SK-N-SH (cell line): ENCODE measurements at regions not wholly inside any gene's neighbourhood (a gene's known extent, or its start where the extent isn't known, plus 50 kb on each side); places are given as distances from the start of the nearest gene placed in this dataset.

Experiments
- CTCF ChIP-seq: fragments of 200-600 bp; sonication (generic); IDR thresholded peaks from 2 replicates; pipeline ENCODE4 v1.6.1; 2017; ENCODE audit warnings: antibody characterized with exemption, mild to moderate bottlenecking, moderate library complexity
- EZH2phosphoT487 ChIP-seq: fragments of 200-600 bp; sonication (generic); IDR thresholded peaks from 2 replicates; pipeline ENCODE4 v1.6.1; 2017; ENCODE audit warnings: low read depth, mixed run types, mild to moderate bottlenecking, antibody characterized with exemption, moderate library complexity, borderline replicate concordance
- FOXM1 ChIP-seq: IDR thresholded peaks from 2 replicates; pipeline ENCODE4 v1.4.0; 2012; ENCODE audit warnings: low read depth, mild to moderate bottlenecking
- GABPA ChIP-seq: IDR thresholded peaks from 2 replicates; pipeline ENCODE4 v1.4.0; 2012; ENCODE audit warnings: low read depth, mild to moderate bottlenecking
- MAX ChIP-seq: IDR thresholded peaks from 2 replicates; pipeline ENCODE4 v1.4.0; 2012; ENCODE audit warnings: low read depth
- POLR2AphosphoS5 ChIP-seq: IDR thresholded peaks from 2 replicates; pipeline ENCODE4 v1.6.1; 2012; ENCODE audit warnings: low read depth, low read length
- RCOR1 ChIP-seq: fragments of 150-350 bp; IDR thresholded peaks from 2 replicates; pipeline ENCODE4 v1.6.1; 2017; ENCODE audit warnings: antibody characterized with exemption, low read length
- SMC3 ChIP-seq: IDR thresholded peaks from 2 replicates; pipeline ENCODE4 v1.6.1; 2012; ENCODE audit warnings: low read depth, low read length, improper control_type of control experiment
- TAF1 ChIP-seq: IDR thresholded peaks from 2 replicates; pipeline ENCODE4 v1.6.1; 2012; ENCODE audit warnings: low read depth, mild to moderate bottlenecking, low read length, moderate library complexity, borderline replicate concordance
- TCF12 ChIP-seq: IDR thresholded peaks from 2 replicates; pipeline ENCODE4 v1.4.0; 2012
- YY1 ChIP-seq: IDR thresholded peaks from 2 replicates; pipeline ENCODE4 v1.4.0; 2012; ENCODE audit warnings: low read depth, mild to moderate bottlenecking

GRCh38 chr11:23836981-23837380, 659.9 kb upstream of the LUZP2 start:
- no peak for TF ChIP-seq SMC3
- no peak for TF ChIP-seq CTCF
- no peak for TF ChIP-seq TAF1
- no peak for TF ChIP-seq TCF12
- no peak for TF ChIP-seq MAX
- no peak for TF ChIP-seq EZH2phosphoT487
- no peak for TF ChIP-seq FOXM1
- no peak for TF ChIP-seq YY1
- TF ChIP-seq GABPA: no peak
- no peak for TF ChIP-seq RCOR1
- no peak for TF ChIP-seq POLR2AphosphoS5
